Fibroblast of mammary gland (primary cell): ENCODE measurements at regions not wholly inside any gene's neighbourhood (a gene's known extent, or its start where the extent isn't known, plus 50 kb on each side); places are given as distances from the start of the nearest gene placed in this dataset.

Source experiments
- DNase-seq: peaks from one replicate; pipeline ENCODE4 v3.0.0-alpha.2; 2010; ENCODE audit warnings: low read depth
- H3K4me3 ChIP-seq: 2 replicates; pipeline ENCODE4 v1.5.1; 2011; ENCODE audit warnings: low read depth, mild to moderate bottlenecking, low read length, moderate library complexity; ENCODE audit not compliant: control insufficient read depth
- TF ChIP-seq, protein P1 (sequence below): conservative IDR thresholded peaks from 2 replicates; pipeline ENCODE4 v1.5.1; 2011; ENCODE audit warnings: low read depth, low read length, inconsistent platforms; ENCODE audit not compliant: control insufficient read depth, insufficient read depth

DNA sequence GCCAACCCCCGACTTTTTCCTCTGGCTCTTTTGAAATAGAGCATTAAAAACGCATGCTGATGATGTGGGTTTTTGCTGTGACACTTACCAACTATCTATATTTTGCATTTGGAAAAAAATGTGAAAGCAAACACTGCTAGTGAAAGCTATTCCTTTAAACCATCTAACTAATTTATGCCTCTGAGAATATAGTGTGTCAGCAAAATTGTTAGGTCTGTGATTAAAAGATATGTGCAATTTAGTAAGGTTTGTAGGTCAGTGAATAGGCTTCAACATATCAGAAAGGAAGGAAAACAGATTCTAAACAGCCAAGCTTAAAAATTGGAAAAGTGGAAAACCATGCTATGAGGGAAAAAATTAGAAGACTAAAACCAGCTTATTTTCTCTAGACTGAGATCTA lies 1929.3 kb downstream of the NCAM2 start:
- no peak overlapping the region for H3K4me3 ChIP-seq
- TF ChIP-seq, protein P1, sequence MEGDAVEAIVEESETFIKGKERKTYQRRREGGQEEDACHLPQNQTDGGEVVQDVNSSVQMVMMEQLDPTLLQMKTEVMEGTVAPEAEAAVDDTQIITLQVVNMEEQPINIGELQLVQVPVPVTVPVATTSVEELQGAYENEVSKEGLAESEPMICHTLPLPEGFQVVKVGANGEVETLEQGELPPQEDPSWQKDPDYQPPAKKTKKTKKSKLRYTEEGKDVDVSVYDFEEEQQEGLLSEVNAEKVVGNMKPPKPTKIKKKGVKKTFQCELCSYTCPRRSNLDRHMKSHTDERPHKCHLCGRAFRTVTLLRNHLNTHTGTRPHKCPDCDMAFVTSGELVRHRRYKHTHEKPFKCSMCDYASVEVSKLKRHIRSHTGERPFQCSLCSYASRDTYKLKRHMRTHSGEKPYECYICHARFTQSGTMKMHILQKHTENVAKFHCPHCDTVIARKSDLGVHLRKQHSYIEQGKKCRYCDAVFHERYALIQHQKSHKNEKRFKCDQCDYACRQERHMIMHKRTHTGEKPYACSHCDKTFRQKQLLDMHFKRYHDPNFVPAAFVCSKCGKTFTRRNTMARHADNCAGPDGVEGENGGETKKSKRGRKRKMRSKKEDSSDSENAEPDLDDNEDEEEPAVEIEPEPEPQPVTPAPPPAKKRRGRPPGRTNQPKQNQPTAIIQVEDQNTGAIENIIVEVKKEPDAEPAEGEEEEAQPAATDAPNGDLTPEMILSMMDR, result no peak
- no peak for DNase-seq

DNA sequence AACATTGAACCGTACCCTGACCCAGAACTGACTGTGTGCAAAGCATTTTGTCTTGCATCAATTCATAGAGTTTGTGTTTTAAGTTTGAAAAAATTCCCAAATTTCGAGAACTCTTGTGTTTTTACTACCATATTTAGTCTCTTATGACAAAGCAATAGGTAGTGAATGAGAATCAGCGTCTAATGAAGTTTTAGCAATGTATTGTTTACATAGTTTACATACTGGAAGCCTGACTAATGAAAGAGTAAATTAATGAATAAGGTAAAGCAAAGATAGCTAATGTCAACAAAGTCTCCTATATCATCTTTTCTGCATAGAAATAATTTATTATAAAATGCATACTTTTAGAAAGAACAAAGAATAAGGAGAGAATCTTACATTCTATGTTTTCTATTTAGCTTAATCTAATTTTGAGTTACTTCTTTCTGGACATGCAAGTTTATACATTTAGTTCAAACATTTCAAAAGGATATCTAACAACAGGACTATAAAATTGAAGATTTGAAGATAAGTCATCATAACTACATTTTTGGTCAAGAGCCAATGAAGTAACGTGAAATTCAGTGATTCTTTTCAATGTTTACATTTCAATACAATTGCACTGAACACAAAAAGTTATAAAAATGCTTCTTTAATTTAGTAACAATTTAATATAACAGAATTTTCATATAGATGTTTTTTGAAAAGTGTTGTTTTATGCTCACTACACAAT lies 1943.7 kb downstream of the NCAM2 start:
- no peak overlapping the region for H3K4me3 ChIP-seq
- no peak for DNase-seq
- TF ChIP-seq, protein P1, result no peak

DNA sequence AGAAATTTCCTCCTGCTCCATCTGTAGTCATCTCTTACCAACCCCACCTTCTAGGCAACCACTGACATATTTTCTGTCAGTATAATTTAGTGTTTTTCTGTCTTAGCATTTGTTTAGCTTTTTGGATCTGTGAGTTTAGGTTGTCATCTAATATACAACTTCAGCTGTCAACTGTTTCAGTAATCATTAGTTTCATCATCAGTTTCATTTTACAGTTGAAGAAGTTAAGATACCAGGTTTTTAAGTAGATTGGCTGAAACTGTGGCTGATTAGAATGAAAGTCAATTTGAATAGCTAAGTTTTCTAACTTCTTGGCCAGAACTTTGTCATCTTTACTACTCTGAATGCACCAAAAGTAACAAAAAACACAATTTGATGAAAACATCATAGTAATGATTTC lies 1957.3 kb downstream of the NCAM2 start:
- TF ChIP-seq, protein P1, result no peak
- DNase-seq, result no peak
- H3K4me3 ChIP-seq, result no peak overlapping the region

DNA sequence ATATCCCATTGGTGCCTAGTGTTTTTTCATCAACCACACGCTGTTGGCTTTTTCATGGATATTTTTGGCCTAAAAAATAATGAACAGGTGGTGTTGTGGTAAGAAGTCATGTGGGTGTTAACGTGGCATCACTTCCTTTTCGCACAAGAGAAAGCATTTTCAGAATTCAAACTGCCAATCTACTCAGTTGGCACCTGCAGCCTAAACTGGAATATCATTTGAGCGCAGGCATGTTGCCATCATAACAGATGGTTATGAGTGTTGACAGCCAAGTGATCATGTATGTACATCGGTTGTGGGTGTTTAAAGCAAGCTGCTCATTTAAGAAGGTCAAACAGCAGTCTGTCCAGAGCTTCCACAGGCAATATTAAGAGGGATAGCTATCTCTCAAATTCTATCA lies 1963.0 kb downstream of the NCAM2 start:
- no peak overlapping the region for H3K4me3 ChIP-seq
- DNase-seq, result no peak
- TF ChIP-seq, protein P1, result no peak

DNA sequence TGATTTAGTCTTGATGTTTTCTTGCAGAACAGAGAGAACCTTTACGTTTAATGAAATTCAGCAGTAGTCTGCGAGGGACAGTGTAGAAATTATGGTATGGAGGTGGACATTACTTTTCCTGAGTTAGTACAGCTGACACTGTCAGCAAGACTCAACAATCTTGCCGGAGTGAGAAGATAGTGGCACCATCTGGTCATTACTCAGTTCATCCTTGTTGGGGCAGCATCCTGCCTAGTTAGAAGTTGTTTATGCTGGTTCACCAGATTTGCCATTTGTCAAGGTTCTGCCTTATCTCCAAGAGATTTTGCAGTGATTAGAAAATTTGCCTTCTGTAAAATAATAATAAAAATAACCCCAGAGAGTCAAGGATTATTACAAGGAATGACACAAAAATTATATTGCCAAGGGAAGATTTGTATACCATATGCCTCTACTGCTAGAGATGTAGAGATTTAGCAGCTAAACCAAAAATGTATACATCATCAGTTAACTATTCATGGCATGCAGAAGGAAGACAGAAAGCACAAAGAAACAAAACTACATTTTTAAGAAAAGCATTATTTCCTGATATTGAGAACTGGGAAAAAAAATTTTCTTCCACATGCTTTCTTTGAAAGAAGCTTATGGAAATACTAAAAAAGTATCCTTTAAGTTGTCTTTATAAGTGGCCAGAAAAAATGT lies 1967.4 kb downstream of the NCAM2 start:
- H3K4me3 ChIP-seq, result no peak overlapping the region
- DNase-seq, result no peak
- TF ChIP-seq, protein P1, result no peak

DNA sequence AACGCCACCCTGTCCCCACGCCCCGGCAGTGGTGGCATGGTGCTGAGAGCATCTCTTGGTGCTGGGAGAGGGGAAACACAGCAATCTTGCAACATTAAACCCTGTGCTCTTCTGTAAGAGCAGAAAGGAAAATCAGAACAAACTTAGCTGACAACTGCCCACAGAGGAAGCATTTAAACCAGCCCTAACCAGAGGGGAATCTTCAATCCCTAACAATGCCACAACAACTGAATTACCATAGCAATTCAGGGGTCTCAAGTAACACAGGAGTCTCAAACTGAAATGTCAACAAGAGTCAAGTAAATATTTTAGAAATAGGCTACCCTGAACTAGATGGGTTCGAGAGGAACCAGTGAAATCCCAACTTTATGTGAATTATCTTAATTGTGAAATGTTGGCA lies 1983.6 kb downstream of the NCAM2 start:
- no peak for DNase-seq
- no peak overlapping the region for H3K4me3 ChIP-seq
- TF ChIP-seq, protein P1, result no peak
